Activated naive CD8-positive, alpha-beta T cell treated with anti-CD3 and anti-CD28 coated beads for 36 hours (primary cell): ENCODE measurements at regions not wholly inside any gene's neighbourhood (a gene's known extent, or its start where the extent isn't known, plus 50 kb on each side); places are given as distances from the start of the nearest gene placed in this dataset.

Experiments used
- DNase-seq: peaks from one replicate; pipeline ENCODE4 v3.0.0; 2021
- H3K27ac Mint-ChIP-seq: one replicate; pipeline ENCODE4 v1.8.0; 2022; ENCODE audit warnings: mild to moderate bottlenecking, moderate library complexity, mixed read lengths
- H3K27me3 Mint-ChIP-seq: one replicate; pipeline ENCODE4 v1.8.0; 2022; ENCODE audit warnings: mild to moderate bottlenecking, mixed read lengths
- H3K36me3 Mint-ChIP-seq: one replicate; pipeline ENCODE4 v1.8.0; 2021; ENCODE audit warnings: mild to moderate bottlenecking, mixed read lengths
- H3K4me1 Mint-ChIP-seq: one replicate; pipeline ENCODE4 v1.8.0; 2021; ENCODE audit warnings: mixed read lengths
- H3K4me3 Mint-ChIP-seq: one replicate; pipeline ENCODE4 v1.8.0; 2022; ENCODE audit warnings: mild to moderate bottlenecking, moderate library complexity, mixed read lengths
- H3K9me3 Mint-ChIP-seq: one replicate; pipeline ENCODE4 v1.8.0; 2022; ENCODE audit warnings: mixed read lengths

DNA sequence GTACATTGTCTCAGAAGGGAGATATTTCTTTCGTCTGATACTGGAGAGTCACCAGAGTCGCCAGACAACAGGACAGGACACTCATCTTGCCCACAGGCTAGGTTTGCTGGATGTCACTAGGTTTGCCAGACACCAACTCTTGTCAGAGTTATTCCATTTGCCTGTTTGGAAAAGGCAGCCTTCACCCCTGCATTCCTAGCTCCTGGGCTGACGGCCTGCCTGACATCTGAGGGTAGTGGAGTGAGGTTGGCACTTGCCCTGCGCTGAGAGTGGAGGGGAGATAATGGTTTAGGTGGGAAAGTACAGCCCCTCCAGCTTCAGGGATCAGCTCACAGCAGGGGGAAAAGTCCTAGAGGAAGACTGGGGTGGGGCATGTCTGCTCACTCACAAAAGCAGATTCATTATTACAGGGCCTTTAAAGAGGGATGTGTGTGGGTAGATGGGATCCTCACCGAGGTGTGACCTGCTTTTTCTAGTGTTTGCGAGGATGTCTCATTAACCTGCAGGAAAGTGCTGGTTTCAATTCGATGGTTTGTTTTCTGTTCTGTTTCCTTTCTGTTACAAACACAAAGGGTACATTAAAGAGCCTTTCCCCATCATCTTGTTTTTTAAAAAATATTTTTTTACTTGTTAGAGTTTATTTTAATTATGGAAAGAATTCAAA is 79.3 kb upstream of the TNS3 start:
- Mint-ChIP-seq H3K36me3 (no peaks in the 10 kb centered on the region), H3K4me3 (no peak overlapping the region), H3K27me3 (no peaks in the 10 kb centered on the region), H3K27ac (no peak overlapping the region), H3K9me3 (no peaks in the 10 kb centered on the region), H3K4me1 (peaks cover 3% of the 10 kb centered on the region)
- DNase-seq: no peak

DNA sequence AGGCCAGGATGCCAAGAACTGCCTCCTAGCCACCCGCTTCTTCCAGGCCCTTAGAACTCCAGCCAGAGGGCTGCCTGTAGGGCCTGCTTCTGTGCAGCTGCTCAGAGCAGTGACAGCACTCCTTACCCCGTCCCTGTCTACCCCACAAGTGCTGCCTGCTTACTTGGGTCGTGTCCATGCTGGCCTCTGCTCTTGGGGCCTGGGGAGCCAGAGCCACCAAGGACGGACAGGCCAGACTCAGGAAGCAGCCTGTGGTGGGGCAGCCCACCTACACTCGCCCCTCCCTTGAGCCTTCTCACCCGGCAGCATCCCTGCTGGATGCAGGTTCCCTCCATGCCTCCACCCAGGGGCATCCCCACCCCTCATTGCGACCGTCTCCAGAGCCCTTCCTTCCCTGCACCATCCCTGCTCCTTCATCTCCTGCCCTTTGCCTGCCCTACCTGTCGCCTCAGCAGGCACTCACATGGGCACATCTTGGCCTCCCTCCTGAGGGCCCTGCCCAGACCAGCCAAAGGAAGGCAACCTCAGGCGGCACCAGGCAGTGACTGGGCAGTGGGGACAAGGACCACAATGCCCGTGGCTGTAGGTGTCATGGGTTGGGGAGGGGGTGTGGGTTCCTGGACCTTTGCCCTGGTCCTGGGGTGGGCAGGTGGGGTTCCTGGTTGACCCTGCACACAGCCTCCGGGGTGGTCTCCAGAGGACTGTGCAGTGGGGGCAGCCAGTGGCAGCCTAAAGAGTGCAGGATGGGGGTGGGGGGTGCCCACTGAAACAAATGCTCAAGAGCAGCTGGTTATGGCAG is 78.0 kb upstream of the TNS3 start:
- H3K4me1 Mint-ChIP-seq: peaks cover 3% of the 10 kb centered on the region
- DNase-seq: no peak
- H3K4me3 Mint-ChIP-seq: no peak overlapping the region
- no peaks in the 10 kb centered on the region for H3K36me3 Mint-ChIP-seq
- H3K9me3 Mint-ChIP-seq: no peaks in the 10 kb centered on the region
- H3K27me3 Mint-ChIP-seq: no peaks in the 10 kb centered on the region
- H3K27ac Mint-ChIP-seq: no peak overlapping the region

DNA sequence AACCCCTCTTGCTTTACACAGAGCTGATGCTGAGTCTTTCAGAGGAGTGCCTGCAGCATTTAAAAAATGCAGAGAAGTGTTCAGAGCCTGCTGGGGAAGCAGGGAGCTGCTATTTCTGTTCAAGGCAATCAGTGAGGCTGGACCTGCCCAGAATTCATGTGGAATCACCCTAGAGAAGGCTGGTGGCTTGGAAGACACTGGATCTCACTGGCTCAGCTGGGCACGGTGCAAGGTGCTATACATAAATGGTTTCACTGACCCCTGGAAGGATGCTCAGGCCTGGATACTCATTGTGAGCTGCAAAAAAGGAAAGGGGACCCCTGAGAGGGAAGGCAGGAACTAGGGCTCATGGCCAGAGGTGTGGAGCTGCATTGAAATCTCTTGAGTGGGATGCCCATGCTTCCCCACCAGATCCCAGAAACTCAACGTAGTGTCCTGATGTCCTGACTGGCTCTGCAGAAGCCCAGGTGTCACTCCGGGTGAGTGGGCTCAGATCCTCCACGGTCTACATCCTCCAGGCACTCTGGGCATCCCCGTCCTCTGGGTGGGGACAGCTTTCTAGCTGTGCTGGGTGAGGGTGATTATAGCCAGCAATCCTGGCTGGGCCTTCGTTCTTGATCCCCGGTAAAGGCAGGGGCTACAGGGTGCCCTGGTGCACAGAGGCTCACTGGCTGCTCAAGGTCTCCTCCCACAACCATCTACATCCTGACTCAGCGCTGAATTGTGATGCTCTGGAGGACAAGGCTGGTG is 77.2 kb upstream of the TNS3 start:
- DNase-seq: no peak
- Mint-ChIP-seq H3K27me3 (no peaks in the 10 kb centered on the region), H3K36me3 (no peaks in the 10 kb centered on the region), H3K27ac (no peak overlapping the region), H3K4me1 (peaks cover 3% of the 10 kb centered on the region), H3K4me3 (no peak overlapping the region), H3K9me3 (no peaks in the 10 kb centered on the region)

DNA sequence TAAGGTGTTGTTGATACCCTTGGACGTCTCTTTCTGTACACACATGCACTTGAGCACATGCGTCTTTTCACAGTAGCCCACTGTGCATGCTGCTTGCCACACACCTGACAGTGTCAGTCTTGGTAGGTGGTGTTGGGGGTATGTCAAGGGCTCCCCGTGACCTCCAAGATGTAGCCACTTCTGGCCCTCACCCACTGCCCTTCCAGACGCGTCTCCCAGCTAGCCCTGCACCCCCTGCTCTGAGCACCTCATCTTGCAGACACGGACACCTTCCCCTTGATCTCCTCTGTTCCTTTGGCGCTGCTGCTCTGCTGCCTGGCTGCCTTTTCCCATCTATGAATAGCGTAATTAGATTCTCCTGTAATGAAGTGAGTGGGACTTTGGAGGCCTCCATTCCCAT is 75.2 kb upstream of the TNS3 start:
- H3K36me3 Mint-ChIP-seq: no peaks in the 10 kb centered on the region

DNA sequence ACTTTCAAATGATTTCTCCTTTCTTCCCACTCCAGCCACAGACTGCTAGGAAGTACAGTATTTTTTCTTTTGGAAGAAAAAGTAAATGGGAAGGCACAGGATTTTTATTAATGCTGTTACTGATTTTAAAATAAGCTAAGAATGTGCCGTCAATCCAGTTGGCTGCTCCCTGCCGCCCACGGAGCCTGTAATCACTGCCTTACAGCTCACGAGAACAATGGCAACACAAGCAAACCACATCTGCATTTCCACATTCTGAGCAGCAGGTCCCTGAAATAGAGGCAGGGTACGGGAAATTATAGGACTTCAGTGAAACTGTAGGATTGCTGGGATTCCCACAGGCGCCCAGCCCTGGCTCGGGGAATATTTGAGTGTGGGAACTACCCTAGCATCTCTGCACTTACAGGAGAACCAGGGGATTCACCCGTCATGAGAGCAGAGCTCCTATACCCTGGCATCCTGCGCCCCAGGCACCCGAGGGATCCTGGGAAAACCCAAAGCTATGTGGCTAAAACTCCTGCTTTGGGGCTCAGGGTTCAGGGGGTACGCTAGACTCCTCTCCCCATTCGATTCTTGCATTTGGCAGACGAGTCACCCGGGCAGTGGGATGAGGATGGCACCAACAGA is 72.9 kb upstream of the TNS3 start:
- Mint-ChIP-seq H3K27ac (no peak overlapping the region), H3K36me3 (no peaks in the 10 kb centered on the region), H3K27me3 (no peaks in the 10 kb centered on the region), H3K4me3 (no peak overlapping the region), H3K4me1 (peaks cover 3% of the 10 kb centered on the region), H3K9me3 (no peaks in the 10 kb centered on the region)
- DNase-seq: no peak

More for the DNA sequence above, 75.2 kb upstream of the TNS3 start:
- Mint-ChIP-seq H3K27ac (no peak overlapping the region), H3K4me1 (peaks cover 6% of the 10 kb centered on the region), H3K27me3 (no peaks in the 10 kb centered on the region), H3K9me3 (no peaks in the 10 kb centered on the region), H3K4me3 (no peak overlapping the region)
- DNase-seq: no peak

DNA sequence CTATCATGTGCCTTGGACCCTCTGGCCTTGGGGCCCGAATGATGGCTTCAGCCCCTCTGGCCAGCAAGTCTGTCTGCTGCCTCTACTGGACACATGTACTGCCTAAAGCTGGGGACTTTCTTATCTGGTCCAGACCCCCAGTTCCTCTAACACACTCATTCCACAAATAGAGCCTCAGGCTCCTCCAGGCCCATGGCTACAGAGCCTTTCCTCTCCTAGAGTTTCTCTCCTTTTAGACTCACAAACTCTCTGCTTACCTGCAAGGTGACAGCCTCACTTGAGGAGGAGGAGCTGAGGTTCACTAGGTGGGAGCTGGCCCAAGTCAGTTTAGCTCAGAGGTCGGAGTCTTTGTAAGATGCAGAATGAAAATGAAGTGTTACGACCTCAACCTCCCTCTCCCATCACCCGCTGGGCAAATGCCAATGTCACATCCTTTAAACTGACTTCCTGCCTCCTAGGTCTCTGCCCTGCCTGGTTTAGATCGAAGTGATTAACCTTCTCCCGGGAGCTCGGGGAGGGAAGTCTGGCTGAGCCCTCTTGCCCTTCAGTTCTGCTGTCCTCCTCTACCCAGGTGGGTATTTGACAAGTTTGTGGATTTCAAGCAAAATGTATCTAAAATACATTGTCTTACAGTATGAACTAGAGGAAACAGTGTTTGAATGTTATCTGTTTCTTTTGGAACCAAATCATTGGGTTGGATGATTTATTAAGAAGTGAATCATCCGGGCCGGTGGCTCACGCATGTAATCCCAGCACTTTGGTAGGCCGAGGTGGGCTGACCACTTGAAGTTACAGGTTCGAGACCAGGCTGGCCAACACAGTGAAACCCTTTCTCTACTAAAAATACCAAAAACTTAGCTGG is 71.9 kb upstream of the TNS3 start:
- DNase-seq: no peak
- no peaks in the 10 kb centered on the region for H3K36me3 Mint-ChIP-seq
- no peak overlapping the region for H3K4me3 Mint-ChIP-seq
- peaks cover 3% of the 10 kb centered on the region for H3K4me1 Mint-ChIP-seq
- H3K27ac Mint-ChIP-seq: no peak overlapping the region
- no peaks in the 10 kb centered on the region for H3K27me3 Mint-ChIP-seq
- H3K9me3 Mint-ChIP-seq: no peaks in the 10 kb centered on the region

DNA sequence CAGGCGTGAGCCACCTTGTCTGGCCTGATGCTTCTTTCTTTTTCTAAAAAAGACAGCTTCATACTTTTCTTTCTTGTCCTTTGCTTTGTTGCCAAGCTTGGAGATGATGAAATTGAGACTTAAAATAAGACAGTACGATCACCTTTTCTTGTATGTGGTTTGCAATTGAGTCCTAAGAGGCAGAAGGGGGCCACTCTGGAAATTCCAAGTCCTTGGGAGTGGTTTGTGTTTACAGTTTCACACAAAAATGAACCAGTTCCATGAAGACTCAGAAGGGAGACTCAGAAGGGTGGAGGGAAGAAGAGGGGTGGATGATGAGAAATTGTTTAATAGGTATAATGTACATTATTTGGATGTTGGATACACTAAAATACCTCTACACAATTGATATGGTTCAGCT is 70.7 kb upstream of the TNS3 start:
- no peak overlapping the region for H3K4me3 Mint-ChIP-seq
- H3K36me3 Mint-ChIP-seq: no peaks in the 10 kb centered on the region
- no peak for DNase-seq
- no peaks in the 10 kb centered on the region for H3K27me3 Mint-ChIP-seq
- no peaks in the 10 kb centered on the region for H3K9me3 Mint-ChIP-seq
- no peak overlapping the region for H3K27ac Mint-ChIP-seq
- peaks cover 8% of the 10 kb centered on the region for H3K4me1 Mint-ChIP-seq

DNA sequence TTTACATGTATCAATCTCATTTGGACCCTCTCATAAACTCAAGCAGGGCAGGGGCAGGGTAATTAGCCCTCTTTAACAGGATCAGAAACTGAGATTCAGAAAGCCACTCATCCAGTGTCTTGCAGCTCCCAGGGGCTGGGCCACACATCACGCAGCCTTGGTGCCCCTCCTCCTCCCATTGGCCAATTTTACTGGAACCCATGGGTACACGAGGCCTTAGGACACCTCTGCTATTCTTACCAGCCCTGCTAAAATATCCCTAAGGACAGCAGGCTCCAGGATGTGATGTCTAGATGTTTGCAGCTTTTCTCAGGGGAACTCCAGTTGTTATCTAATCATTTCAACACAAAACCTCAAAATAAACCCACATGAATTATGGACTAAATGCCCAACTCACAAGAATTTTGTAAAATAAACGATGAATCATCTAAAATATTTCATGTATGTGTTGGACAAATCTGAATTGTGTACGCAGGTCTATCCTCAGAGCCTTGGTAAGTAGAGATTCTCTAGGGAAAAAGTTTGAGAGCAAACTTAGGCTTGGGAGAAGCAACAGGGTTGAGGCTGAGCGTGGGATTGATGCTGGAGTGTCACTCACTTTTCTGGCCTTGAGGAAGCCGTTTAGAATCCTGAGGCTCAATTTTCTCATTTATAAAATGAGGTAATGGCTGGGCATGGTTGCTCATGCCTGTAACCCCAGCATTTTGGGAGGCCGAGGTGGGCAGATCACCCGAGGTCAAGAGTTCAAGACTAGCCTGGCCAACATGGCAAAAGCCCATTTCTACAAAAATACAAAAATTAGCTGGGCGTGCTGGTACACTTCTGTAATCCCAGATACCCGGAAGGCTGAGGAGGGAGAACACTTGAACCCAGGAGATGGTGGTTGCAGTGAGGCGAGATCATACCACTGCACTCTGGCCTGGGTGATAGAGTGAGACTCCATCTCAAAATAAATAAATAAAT is 69.7 kb upstream of the TNS3 start:
- H3K4me3 Mint-ChIP-seq: no peak overlapping the region

DNA sequence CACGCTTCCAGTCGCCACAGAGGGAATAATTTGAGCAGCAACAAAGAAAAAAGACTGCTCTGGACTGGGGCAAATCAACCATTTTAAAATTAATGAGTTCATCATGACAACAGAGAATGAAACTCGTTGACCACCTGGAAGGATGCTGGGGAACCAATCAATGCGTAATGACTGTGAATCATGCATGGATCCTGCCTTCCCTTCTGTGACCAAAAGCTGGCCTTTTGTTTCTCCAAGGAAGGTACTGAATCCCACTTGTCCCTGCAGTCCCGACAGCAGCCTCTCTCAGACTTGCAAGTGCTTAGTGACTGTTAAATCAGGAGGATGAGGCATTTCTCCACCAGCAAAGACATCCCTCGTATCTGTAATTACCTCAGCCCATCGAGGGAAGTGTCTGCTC is 68.0 kb upstream of the TNS3 start:
- DNase-seq: no peak
- H3K27ac Mint-ChIP-seq: no peak overlapping the region
- H3K4me1 Mint-ChIP-seq: peaks cover 19% of the 10 kb centered on the region
- no peak overlapping the region for H3K4me3 Mint-ChIP-seq
- no peaks in the 10 kb centered on the region for H3K27me3 Mint-ChIP-seq
- H3K36me3 Mint-ChIP-seq: peaks cover 3% of the 10 kb centered on the region
- no peaks in the 10 kb centered on the region for H3K9me3 Mint-ChIP-seq

More for the DNA sequence above, 69.7 kb upstream of the TNS3 start:
- H3K4me1 Mint-ChIP-seq: peaks cover 18% of the 10 kb centered on the region
- no peaks in the 10 kb centered on the region for H3K36me3 Mint-ChIP-seq
- no peak for DNase-seq
- no peaks in the 10 kb centered on the region for H3K9me3 Mint-ChIP-seq
- H3K27me3 Mint-ChIP-seq: no peaks in the 10 kb centered on the region
- H3K27ac Mint-ChIP-seq: no peak overlapping the region

DNA sequence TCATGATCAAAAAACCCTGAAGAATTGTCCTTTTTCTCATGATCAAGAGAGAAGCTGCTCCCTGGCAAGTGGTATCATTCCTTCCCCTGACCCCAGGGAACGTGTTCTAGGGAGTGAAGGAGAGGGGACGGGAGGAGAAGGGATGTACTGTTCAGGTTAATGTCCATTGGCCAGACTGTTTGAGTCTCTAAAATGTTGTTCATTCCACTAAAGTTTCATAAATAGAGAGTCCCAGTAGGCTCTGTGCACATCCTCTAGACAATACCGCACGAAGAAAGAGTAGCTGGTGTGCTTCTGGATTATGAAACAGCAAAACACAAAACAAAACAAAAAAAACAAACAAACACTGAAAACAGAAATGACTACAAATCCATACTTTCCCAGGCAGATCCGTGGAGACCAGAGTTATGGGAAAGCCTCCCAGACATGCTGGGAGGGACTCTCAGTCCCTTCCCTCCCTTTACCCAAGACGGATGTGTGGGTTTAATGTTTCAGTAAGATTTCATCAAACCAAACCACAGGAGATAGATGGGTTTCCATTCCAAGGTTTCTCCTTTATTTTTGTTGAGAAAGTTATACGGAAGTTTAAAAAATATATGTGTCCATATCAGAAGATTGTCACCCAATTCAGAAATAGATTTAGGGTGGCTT is 66.5 kb upstream of the TNS3 start:
- Mint-ChIP-seq H3K4me1 (peaks cover 16% of the 10 kb centered on the region), H3K27me3 (no peaks in the 10 kb centered on the region), H3K4me3 (no peak overlapping the region), H3K36me3 (peaks cover 7% of the 10 kb centered on the region), H3K9me3 (peaks cover 9% of the 10 kb centered on the region), H3K27ac (no peak overlapping the region)
- no peak for DNase-seq

DNA sequence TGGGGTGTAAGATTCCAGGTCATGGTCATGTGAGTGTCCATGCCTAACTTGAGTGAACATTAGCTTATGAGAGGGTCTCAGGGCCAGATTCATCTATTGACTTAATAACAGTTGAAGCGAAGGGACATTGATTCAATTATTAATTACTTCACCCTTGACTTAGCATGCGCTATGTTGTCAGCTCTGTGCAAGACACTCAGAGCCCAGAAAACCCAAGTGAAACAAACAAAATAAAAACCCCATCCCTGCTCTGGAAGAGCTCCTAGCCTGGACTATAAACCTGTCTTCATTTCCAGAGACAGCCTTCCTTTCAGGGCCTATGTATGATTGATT is 66.0 kb upstream of the TNS3 start:
- Mint-ChIP-seq H3K4me3 (no peak overlapping the region), H3K36me3 (peaks cover 7% of the 10 kb centered on the region), H3K27ac (peak overlapping the region; percentile 59)

DNA sequence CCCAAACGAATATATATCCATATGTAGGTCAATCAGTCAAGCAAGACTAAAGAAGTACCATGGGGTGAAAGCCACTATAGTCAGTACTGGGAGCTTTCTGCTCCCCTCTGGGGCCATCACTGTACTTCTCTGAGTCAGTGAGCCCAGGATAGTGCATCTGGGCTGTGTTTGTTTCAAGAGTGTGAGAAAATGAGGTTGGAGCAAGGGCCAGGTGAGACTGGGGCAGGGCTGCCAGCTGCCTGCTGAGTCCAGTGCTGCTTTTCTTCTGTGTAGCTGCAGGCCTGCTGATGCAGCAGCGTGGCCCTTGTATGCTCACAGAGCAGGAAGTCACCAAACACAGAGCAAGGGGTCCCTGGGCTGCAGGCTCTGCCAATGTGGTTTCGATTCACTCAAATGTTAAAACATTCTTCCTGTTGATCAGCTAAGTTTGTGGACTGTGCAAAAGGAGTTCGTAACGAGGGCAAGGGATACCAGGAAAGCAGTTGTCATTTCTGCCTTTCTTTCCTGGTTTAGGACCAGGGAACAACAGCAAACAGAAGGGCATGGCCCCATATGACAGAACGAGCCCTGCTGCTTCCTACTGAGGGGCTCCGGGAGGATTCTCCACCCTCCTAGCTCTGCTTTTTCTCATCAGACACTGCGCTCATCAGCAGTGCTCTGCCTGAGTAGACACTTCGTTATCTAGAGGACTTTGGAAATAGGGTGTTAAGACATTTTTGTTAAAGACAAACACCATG is 65.4 kb upstream of the TNS3 start:
- peaks cover 7% of the 10 kb centered on the region for H3K36me3 Mint-ChIP-seq
- peaks cover 9% of the 10 kb centered on the region for H3K9me3 Mint-ChIP-seq
- H3K4me3 Mint-ChIP-seq: no peak overlapping the region
- H3K27ac Mint-ChIP-seq: peak overlapping the region; percentile 59
- peak; percentile 10 for DNase-seq
- peaks cover 16% of the 10 kb centered on the region for H3K4me1 Mint-ChIP-seq
- no peaks in the 10 kb centered on the region for H3K27me3 Mint-ChIP-seq

More for the DNA sequence above, 66.0 kb upstream of the TNS3 start:
- no peak for DNase-seq
- H3K4me1 Mint-ChIP-seq: peaks cover 16% of the 10 kb centered on the region
- no peaks in the 10 kb centered on the region for H3K27me3 Mint-ChIP-seq
- H3K9me3 Mint-ChIP-seq: peaks cover 9% of the 10 kb centered on the region
